Nephron progenitor cell (in vitro differentiated cells): ENCODE measurements at regions not wholly inside any gene's neighbourhood (a gene's known extent, or its start where the extent isn't known, plus 50 kb on each side); places are given as distances from the start of the nearest gene placed in this dataset.
"Not testable (repeated sequence)": the region's sequence is repeated elsewhere in the genome, so short reads cannot be mapped to it uniquely, and the experiment has no call there.

ENCODE experiments used
- DNase-seq: peaks from one replicate; pipeline ENCODE4 v3.0.0; 2021
- H3K27ac Mint-ChIP-seq: 2 replicates; pipeline ENCODE4 v1.8.0; 2021; ENCODE audit warnings: mild to moderate bottlenecking, moderate library complexity, mixed read lengths
- H3K27me3 Mint-ChIP-seq: 2 replicates; pipeline ENCODE4 v1.8.0; 2021; ENCODE audit warnings: mild to moderate bottlenecking, low read depth, mixed read lengths; ENCODE audit not compliant: poor library complexity
- H3K36me3 Mint-ChIP-seq: 2 replicates; pipeline ENCODE4 v1.8.0; 2021; ENCODE audit warnings: low read depth, mixed read lengths
- H3K4me1 Mint-ChIP-seq: 2 replicates; pipeline ENCODE4 v1.8.0; 2021; ENCODE audit warnings: mixed read lengths
- H3K4me3 Mint-ChIP-seq: 2 replicates; pipeline ENCODE4 v1.8.0; 2021; ENCODE audit warnings: mild to moderate bottlenecking, moderate library complexity, mixed read lengths
- H3K9me3 Mint-ChIP-seq: 2 replicates; pipeline ENCODE4 v1.8.0; 2021; ENCODE audit warnings: mild to moderate bottlenecking, moderate library complexity, mixed read lengths
- CTCF ChIP-seq: fragments of 200-600 bp; sonication (generic); IDR thresholded peaks from 2 replicates; pipeline ENCODE4 v1.5.0; 2021; ENCODE audit warnings: antibody characterized with exemption

GRCh38 chr6:90458353-90459224, 128.3 kb downstream of the MAP3K7 start:
- Mint-ChIP-seq H3K4me3 (no peak overlapping the region), H3K27me3 (no peaks in the 10 kb centered on the region), H3K4me1 (peaks cover 14% of the 10 kb centered on the region), H3K27ac (no peak overlapping the region), H3K9me3 (peaks cover 21% of the 10 kb centered on the region), H3K36me3 (peaks cover 4% of the 10 kb centered on the region)
- DNase-seq: no peak
- TF ChIP-seq CTCF: no peak

GRCh38 chr6:90457867-90458259, 129.0 kb downstream of the MAP3K7 start:
- Mint-ChIP-seq H3K9me3 (peaks cover 21% of the 10 kb centered on the region), H3K27ac (no peak overlapping the region), H3K36me3 (peaks cover 4% of the 10 kb centered on the region), H3K4me1 (peaks cover 14% of the 10 kb centered on the region), H3K4me3 (no peak overlapping the region), H3K27me3 (no peaks in the 10 kb centered on the region)
- DNase-seq: no peak
- no peak for TF ChIP-seq CTCF

- not testable (repeated sequence) for DNase-seq, H3K27ac Mint-ChIP-seq, H3K36me3 Mint-ChIP-seq, H3K4me3 Mint-ChIP-seq, H3K27me3 Mint-ChIP-seq
- H3K4me1 Mint-ChIP-seq: peaks cover 14% of the 10 kb centered on the region
- peaks cover 21% of the 10 kb centered on the region for H3K9me3 Mint-ChIP-seq
These were observed 129.6 kb downstream of the MAP3K7 start for GRCh38 chr6:90456997-90457866.

GRCh38 chr6:90456001-90456400, 130.9 kb downstream of the MAP3K7 start:
- DNase-seq: no peak
- no peaks in the 10 kb centered on the region for H3K27me3 Mint-ChIP-seq
- H3K4me3 Mint-ChIP-seq: no peak overlapping the region
- H3K27ac Mint-ChIP-seq: no peak overlapping the region
- peaks cover 15% of the 10 kb centered on the region for H3K4me1 Mint-ChIP-seq
- H3K9me3 Mint-ChIP-seq: peaks cover 21% of the 10 kb centered on the region
- peaks cover 4% of the 10 kb centered on the region for H3K36me3 Mint-ChIP-seq
- TF ChIP-seq CTCF: no peak

GRCh38 chr6:90454836-90455427, 131.9 kb downstream of the MAP3K7 start:
- Mint-ChIP-seq H3K9me3 (peaks cover 12% of the 10 kb centered on the region), H3K4me1 (peaks cover 24% of the 10 kb centered on the region), H3K36me3 (no peaks in the 10 kb centered on the region), H3K27ac (no peak overlapping the region), H3K4me3 (no peak overlapping the region), H3K27me3 (no peaks in the 10 kb centered on the region)
- no peak for DNase-seq
- no peak for TF ChIP-seq CTCF
